BE2C (cell line): ENCODE measurements at regions not wholly inside any gene's neighbourhood (a gene's known extent, or its start where the extent isn't known, plus 50 kb on each side); places are given as distances from the start of the nearest gene placed in this dataset.

Experiments
- DNase-seq: peaks from one replicate; pipeline ENCODE4 v3.0.0-alpha.2; 2020
- H3K27me3 ChIP-seq: fragments of 250-450 bp; sonication (Bioruptor Pico); 2 replicates; pipeline ENCODE4 v1.5.1; 2020; ENCODE audit warnings: mild to moderate bottlenecking
- H3K36me3 ChIP-seq: fragments of 250-450 bp; sonication (Bioruptor Pico); 2 replicates; pipeline ENCODE4 v1.5.1; 2020; ENCODE audit warnings: mild to moderate bottlenecking
- H3K4me1 ChIP-seq: fragments of 250-450 bp; sonication (Bioruptor Pico); 2 replicates; pipeline ENCODE4 v1.5.1; 2020
- H3K4me3 ChIP-seq: 2 replicates; pipeline ENCODE4 v1.5.1; 2011; ENCODE audit warnings: low read depth, low read length
- H3K9me3 ChIP-seq: fragments of 250-450 bp; sonication (Bioruptor Pico); 2 replicates; pipeline ENCODE4 v1.5.1; 2020
- TF ChIP-seq, protein P1 (sequence below): IDR thresholded peaks from 2 replicates; pipeline ENCODE4 v1.5.1; 2012; ENCODE audit warnings: mild to moderate bottlenecking, low read depth, low read length

DNA sequence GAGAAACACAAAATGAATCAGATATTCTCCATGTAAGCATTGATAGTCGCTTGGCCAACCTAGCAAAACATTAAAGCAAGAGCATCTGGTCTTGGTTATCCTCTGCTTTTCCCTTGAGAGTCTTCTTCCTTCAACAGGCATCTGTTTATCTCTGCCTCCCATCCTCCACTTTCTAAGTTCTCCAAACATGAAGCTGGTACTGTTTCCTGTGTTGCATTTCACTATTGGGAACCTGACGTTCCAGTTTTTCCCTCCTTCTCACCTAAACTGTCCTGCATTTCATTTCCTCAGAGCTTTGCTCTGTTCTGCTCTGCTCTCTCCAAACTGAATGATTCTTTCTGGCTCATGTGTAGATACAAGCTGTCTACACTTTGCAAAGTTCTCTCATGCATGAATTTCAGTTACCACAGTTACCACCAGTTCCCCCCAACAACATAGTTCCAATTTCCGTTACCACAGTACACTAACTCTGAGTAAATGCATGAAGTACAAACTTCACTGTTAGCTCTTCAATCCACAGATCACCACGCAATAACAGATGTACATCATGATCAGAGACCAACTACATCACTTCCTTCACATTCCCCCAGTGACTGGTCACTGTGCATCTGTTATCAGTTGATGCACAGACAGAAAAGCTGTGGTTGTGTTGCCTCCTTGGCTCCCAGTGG lies 86.7 kb upstream of the F13A1 start:
- no peaks in the 10 kb centered on the region for H3K27me3 ChIP-seq
- no peak overlapping the region for H3K4me3 ChIP-seq
- TF ChIP-seq, protein P1, sequence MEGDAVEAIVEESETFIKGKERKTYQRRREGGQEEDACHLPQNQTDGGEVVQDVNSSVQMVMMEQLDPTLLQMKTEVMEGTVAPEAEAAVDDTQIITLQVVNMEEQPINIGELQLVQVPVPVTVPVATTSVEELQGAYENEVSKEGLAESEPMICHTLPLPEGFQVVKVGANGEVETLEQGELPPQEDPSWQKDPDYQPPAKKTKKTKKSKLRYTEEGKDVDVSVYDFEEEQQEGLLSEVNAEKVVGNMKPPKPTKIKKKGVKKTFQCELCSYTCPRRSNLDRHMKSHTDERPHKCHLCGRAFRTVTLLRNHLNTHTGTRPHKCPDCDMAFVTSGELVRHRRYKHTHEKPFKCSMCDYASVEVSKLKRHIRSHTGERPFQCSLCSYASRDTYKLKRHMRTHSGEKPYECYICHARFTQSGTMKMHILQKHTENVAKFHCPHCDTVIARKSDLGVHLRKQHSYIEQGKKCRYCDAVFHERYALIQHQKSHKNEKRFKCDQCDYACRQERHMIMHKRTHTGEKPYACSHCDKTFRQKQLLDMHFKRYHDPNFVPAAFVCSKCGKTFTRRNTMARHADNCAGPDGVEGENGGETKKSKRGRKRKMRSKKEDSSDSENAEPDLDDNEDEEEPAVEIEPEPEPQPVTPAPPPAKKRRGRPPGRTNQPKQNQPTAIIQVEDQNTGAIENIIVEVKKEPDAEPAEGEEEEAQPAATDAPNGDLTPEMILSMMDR, result no peak
- DNase-seq, result no peak
- no peaks in the 10 kb centered on the region for H3K36me3 ChIP-seq
- no peaks in the 10 kb centered on the region for H3K4me1 ChIP-seq
- H3K9me3 ChIP-seq, result no peaks in the 10 kb centered on the region

DNA sequence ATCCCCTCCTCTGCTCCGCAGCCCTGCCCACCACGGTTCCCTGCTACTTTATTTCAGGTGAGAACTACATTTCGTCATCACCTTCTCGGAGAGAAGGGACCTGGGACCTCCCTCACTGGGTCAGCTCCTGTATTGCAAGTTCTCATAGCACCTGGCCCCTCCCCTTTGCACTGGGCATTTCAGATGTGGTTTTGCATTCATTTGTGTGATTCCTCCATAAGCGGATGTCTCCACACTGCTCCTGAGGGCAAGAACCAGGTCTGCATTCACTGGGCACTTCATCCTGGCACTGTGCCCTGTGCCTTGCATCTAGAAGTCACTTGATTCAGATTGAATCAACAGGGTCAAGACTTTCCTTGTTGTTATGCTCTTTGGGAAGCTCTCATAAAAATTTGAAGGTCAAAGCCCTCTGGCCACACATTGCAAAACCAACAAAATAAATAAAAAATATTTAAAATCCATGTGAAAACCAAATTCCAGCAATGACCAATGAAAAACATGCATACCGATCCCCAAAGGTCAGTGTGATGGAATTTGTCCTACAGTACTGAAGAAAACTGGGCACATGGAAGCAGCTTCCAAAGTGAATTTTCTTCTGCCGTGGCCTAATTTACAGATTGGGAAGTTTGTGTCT lies 89.1 kb upstream of the F13A1 start:
- H3K4me3 ChIP-seq, result no peak overlapping the region
- no peaks in the 10 kb centered on the region for H3K9me3 ChIP-seq
- no peak for DNase-seq
- H3K4me1 ChIP-seq, result no peaks in the 10 kb centered on the region
- no peaks in the 10 kb centered on the region for H3K36me3 ChIP-seq
- TF ChIP-seq, protein P1, result no peak
- H3K27me3 ChIP-seq, result no peaks in the 10 kb centered on the region

DNA sequence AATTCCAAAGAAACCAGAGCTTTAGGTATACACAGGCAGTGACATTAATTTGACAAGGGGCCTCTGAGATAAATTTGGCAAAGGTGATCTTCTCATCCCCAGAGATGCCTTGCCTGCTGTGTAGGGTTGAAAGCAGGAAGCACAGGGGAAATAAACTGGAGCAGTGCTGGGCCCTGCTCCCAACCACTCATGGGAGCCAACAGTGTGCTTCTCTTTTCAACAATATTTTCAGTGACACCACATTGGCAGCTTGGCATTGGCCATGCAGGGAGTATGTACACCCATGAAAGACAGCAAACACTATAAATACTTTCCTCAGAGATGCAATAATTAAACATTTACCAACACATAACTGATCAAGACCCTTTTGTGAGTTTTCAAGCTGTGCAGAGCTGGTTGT lies 90.7 kb upstream of the F13A1 start:
- Histone ChIP-seq H3K4me3 (no peak overlapping the region), H3K27me3 (no peaks in the 10 kb centered on the region), H3K4me1 (no peaks in the 10 kb centered on the region), H3K9me3 (no peaks in the 10 kb centered on the region), H3K36me3 (no peaks in the 10 kb centered on the region)
- TF ChIP-seq, protein P1, result no peak
- no peak for DNase-seq

DNA sequence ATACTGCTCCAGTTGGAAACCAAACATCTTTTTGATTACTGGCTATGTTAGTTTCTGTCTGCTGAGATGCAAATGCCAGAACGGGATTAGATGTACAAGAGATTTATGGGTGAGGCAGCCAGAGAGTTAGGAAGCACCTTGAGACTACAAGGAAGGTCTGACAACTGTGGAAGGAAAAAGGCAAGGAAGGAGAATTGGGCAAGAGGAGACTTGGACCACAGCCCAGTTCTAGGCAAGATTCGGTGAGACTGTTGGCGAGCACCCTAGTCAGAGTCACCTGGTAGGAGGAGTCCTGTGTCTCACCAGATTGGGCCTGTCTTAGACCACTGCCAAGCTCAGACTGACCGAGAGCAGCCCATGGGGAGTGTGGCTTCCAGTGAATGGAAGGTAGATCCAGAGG lies 91.8 kb upstream of the F13A1 start:
- Histone ChIP-seq H3K4me1 (no peaks in the 10 kb centered on the region), H3K4me3 (no peak overlapping the region), H3K36me3 (no peaks in the 10 kb centered on the region), H3K27me3 (no peaks in the 10 kb centered on the region), H3K9me3 (no peaks in the 10 kb centered on the region)
- DNase-seq, result no peak
- TF ChIP-seq, protein P1, result no peak

- no peaks in the 10 kb centered on the region for H3K36me3 ChIP-seq
- no peaks in the 10 kb centered on the region for H3K27me3 ChIP-seq
- H3K9me3 ChIP-seq, result no peaks in the 10 kb centered on the region
- no peak for DNase-seq
- no peak overlapping the region for H3K4me3 ChIP-seq
- TF ChIP-seq, protein P1, result no peak
- no peaks in the 10 kb centered on the region for H3K4me1 ChIP-seq
These were observed 92.2 kb upstream of the F13A1 start for GRCh38 chr6:6412700-6413099.

DNA sequence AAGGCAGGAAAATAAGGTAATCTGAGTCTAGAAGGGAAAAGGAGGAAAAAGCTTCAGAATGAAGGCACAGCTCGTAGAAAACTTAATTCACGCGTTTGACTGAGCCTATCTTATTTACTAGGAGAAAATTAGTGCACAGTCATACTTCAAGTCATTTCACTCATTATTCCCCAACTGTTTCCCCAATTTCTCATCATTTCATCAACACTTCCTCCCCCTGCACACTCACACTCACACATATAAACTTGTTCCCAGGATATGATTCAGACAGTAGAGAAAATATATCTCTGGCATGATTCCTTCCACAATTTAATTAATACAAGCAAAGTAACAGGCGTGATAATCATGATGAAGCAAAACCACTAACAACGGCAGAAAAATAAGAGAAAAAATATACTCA lies 94.5 kb upstream of the F13A1 start:
- Histone ChIP-seq H3K36me3 (no peaks in the 10 kb centered on the region), H3K4me3 (no peak overlapping the region), H3K4me1 (no peaks in the 10 kb centered on the region), H3K27me3 (no peaks in the 10 kb centered on the region), H3K9me3 (no peaks in the 10 kb centered on the region)
- DNase-seq, result no peak
- TF ChIP-seq, protein P1, result no peak
